Superior temporal gyrus (tissue), 1 donor: ENCODE measurements at regions not wholly inside any gene's neighbourhood (a gene's known extent, or its start where the extent isn't known, plus 50 kb on each side); places are given as distances from the start of the nearest gene placed in this dataset.
"Not testable (repeated sequence)": the region's sequence is repeated elsewhere in the genome, so short reads cannot be mapped to it uniquely, and the experiment has no call there.

ENCODE experiments used
- DNase-seq: peaks from one replicate; pipeline ENCODE4 v3.0.0-alpha.2; 2016; ENCODE audit errors: extremely low spot score

GRCh38 chr20:22529150-22530019 is 55.0 kb downstream of the FOXA2 start:
- no peak for DNase-seq

- no peak for DNase-seq
Measured at GRCh38 chr20:22526512-22527012, 57.8 kb downstream of the FOXA2 start.

- no peak for DNase-seq
Measured at GRCh38 chr20:22525821-22526220, 58.6 kb downstream of the FOXA2 start.

GRCh38 chr20:22525069-22525820 is 59.1 kb downstream of the FOXA2 start:
- no peak for DNase-seq

GRCh38 chr20:22524393-22525015 is 59.9 kb downstream of the FOXA2 start:
- no peak for DNase-seq

GRCh38 chr20:22523499-22524392 is 60.6 kb downstream of the FOXA2 start:
- no peak for DNase-seq

- no peak for DNase-seq
Measured at GRCh38 chr20:22523128-22523498, 61.3 kb downstream of the FOXA2 start.

GRCh38 chr20:22522701-22523100 is 61.7 kb downstream of the FOXA2 start:
- no peak for DNase-seq

GRCh38 chr20:22521940-22522339 is 62.4 kb downstream of the FOXA2 start:
- not testable (repeated sequence) for DNase-seq

GRCh38 chr20:22520381-22520780 is 64.0 kb downstream of the FOXA2 start:
- no peak for DNase-seq

- DNase-seq: no peak
Measured at GRCh38 chr20:22515264-22515663, 69.1 kb downstream of the FOXA2 start.

- no peak for DNase-seq
Measured at GRCh38 chr20:22513574-22513973, 70.8 kb downstream of the FOXA2 start.

- no peak for DNase-seq
Measured at GRCh38 chr20:22512911-22513489, 71.4 kb downstream of the FOXA2 start.

GRCh38 chr20:22511943-22512910 is 72.1 kb downstream of the FOXA2 start:
- DNase-seq: no peak

GRCh38 chr20:22509843-22510147 is 74.6 kb downstream of the FOXA2 start:
- no peak for DNase-seq

GRCh38 chr20:22509090-22509842 is 75.1 kb downstream of the FOXA2 start:
- DNase-seq: no peak

GRCh38 chr20:22508426-22508825 is 75.9 kb downstream of the FOXA2 start:
- no peak for DNase-seq

GRCh38 chr20:22507240-22507961 is 77.0 kb downstream of the FOXA2 start:
- no peak for DNase-seq

- no peak for DNase-seq
Measured at GRCh38 chr20:22506827-22507226, 77.5 kb downstream of the FOXA2 start.
